OCI-LY7 (cell line): ENCODE measurements at regions not wholly inside any gene's neighbourhood (a gene's known extent, or its start where the extent isn't known, plus 50 kb on each side); places are given as distances from the start of the nearest gene placed in this dataset.

ENCODE experiments used
- BruUV-seq: library from RNA; stranded (reverse); fragments of 400-500 nt; replicated peaks from 2 replicates; lab custom pipeline; 2021; lab: Mats Ljungman, UMichigan
- CTCF ChIA-PET: fragments of 300-600 bp; sonication (Branson Sonifier 250); formaldehyde crosslinking; loops from one replicate; lab custom pipeline; 2022; ENCODE audit warnings: antibody characterized with exemption; ENCODE audit not compliant: unreplicated experiment; lab: Charles Lee
- POLR2A ChIA-PET: fragments of 300-600 bp; sonication (Branson Sonifier 250); formaldehyde crosslinking; loops from one replicate; lab custom pipeline; 2022; ENCODE audit warnings: antibody characterized with exemption; lab: Charles Lee
- DNase-seq: peaks from one replicate; pipeline ENCODE4 v3.0.0-alpha.2; 2015; ENCODE audit warnings: low spot score
- H2AFZ ChIP-seq: fragments of 200-600 bp; sonication (generic), shearing (Covaris generic); 2 replicates; pipeline ENCODE4 v1.6.1; 2014; ENCODE audit warnings: mild to moderate bottlenecking, antibody characterized with exemption, low read length, moderate library complexity
- H3K27ac ChIP-seq: fragments of 200-600 bp; sonication (generic); 2 replicates; pipeline ENCODE4 v1.5.1; 2014; ENCODE audit warnings: mixed run types, low read depth, mild to moderate bottlenecking, moderate library complexity, low read length, inconsistent platforms; ENCODE audit not compliant: poor library complexity, severe bottlenecking
- H3K36me3 ChIP-seq: fragments of 200-600 bp; sonication (generic); 2 replicates; pipeline ENCODE4 v1.6.1; 2014; ENCODE audit warnings: mild to moderate bottlenecking, antibody characterized with exemption, low read length, moderate library complexity, mixed read lengths; ENCODE audit not compliant: insufficient read depth
- H3K4me1 ChIP-seq: fragments of 200-600 bp; sonication (generic); 2 replicates; pipeline ENCODE4 v1.5.1; 2014; ENCODE audit warnings: mild to moderate bottlenecking, low read length; ENCODE audit not compliant: insufficient read depth, poor library complexity, severe bottlenecking
- H3K4me2 ChIP-seq: fragments of 200-600 bp; sonication (generic); 2 replicates; pipeline ENCODE4 v1.6.1; 2014; ENCODE audit warnings: mild to moderate bottlenecking, low read length
- H3K4me3 ChIP-seq: fragments of 200-600 bp; sonication (generic); 2 replicates; pipeline ENCODE4 v1.5.1; 2014; ENCODE audit warnings: mild to moderate bottlenecking, low read depth, low read length; ENCODE audit not compliant: poor library complexity, severe bottlenecking
- H3K79me2 ChIP-seq: fragments of 200-600 bp; sonication (generic); 2 replicates; pipeline ENCODE4 v1.6.1; 2016; ENCODE audit warnings: low read depth, mild to moderate bottlenecking, low read length, moderate library complexity, mixed read lengths; ENCODE audit not compliant: insufficient read depth
- H3K9me2 ChIP-seq: fragments of 200-600 bp; sonication (generic); 2 replicates; pipeline ENCODE4 v1.6.1; 2016; ENCODE audit warnings: mild to moderate bottlenecking, low read length, mixed read lengths; ENCODE audit not compliant: insufficient read depth
- H3K9me3 ChIP-seq: fragments of 200-600 bp; sonication (generic); 2 replicates; pipeline ENCODE4 v1.6.1; 2014; ENCODE audit warnings: mild to moderate bottlenecking, mixed run types, low read length, mixed read lengths
- H4K20me1 ChIP-seq: fragments of 200-600 bp; sonication (generic); 2 replicates; pipeline ENCODE4 v1.6.1; 2014; ENCODE audit warnings: mild to moderate bottlenecking, antibody characterized with exemption, low read length, moderate library complexity, mixed read lengths; ENCODE audit not compliant: insufficient read depth
- EZH2phosphoT487 ChIP-seq: fragments of 200-600 bp; sonication (generic); IDR thresholded peaks from 2 replicates; pipeline ENCODE4 v1.6.1; 2018; ENCODE audit warnings: low read depth, borderline replicate concordance, mild to moderate bottlenecking, mixed run types, antibody characterized with exemption, low read length, moderate library complexity, mixed read lengths
- intact Hi-C: fragments of 100-400 bp; cut with micrococcal nuclease; formaldehyde crosslinking; loops from one replicate; pipeline ENCODE4 v1.10.0; 2022; ENCODE audit not compliant: unreplicated experiment
- TF ChIP-seq, protein P1 (sequence below): fragments of 200-600 bp; sonication (generic); conservative IDR thresholded peaks from 2 replicates; pipeline ENCODE4 v1.5.1; 2014; ENCODE audit warnings: mild to moderate bottlenecking, antibody characterized with exemption, low read length, moderate library complexity, mixed read lengths

DNA sequence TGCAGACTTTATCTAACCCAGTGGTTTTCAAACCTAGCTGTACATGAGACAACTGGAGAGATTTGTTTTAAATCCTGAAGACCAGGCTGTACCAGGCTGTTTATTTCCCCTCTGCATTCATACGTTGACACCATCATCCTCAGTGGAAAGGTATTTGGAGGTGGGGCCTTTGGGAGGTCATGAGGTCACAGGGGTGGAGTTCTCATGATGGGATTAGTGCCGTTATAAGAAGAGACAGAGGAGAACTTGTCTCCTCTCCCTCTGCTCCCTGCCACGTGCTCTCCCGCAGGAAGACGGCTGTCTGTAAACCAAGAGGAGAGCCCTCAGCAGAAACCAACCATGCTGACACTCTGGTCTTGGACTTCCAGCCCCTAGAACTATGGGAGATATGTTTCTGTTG lies 165.4 kb downstream of the ADSS2 start:
- H3K27ac ChIP-seq = no peak overlapping the region
- no peak overlapping the region for H2AFZ ChIP-seq
- no peaks in the 10 kb centered on the region for H3K4me1 ChIP-seq
- ChIA-PET CTCF (no interaction called here), POLR2A (interaction anchor here (0.7 to 1.1 kb wide), 2 partner anchors 15 to 16 kb away, joined by 3 to 4 read pairs; no protein-coding TSS in a partner anchor)
- H3K9me2 ChIP-seq = no peaks in the 10 kb centered on the region
- H4K20me1 ChIP-seq = no peaks in the 10 kb centered on the region
- TF ChIP-seq, protein P1, sequence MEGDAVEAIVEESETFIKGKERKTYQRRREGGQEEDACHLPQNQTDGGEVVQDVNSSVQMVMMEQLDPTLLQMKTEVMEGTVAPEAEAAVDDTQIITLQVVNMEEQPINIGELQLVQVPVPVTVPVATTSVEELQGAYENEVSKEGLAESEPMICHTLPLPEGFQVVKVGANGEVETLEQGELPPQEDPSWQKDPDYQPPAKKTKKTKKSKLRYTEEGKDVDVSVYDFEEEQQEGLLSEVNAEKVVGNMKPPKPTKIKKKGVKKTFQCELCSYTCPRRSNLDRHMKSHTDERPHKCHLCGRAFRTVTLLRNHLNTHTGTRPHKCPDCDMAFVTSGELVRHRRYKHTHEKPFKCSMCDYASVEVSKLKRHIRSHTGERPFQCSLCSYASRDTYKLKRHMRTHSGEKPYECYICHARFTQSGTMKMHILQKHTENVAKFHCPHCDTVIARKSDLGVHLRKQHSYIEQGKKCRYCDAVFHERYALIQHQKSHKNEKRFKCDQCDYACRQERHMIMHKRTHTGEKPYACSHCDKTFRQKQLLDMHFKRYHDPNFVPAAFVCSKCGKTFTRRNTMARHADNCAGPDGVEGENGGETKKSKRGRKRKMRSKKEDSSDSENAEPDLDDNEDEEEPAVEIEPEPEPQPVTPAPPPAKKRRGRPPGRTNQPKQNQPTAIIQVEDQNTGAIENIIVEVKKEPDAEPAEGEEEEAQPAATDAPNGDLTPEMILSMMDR = no peak
- no peak for TF ChIP-seq EZH2phosphoT487
- no TSS peak for BruUV-seq
- intact Hi-C loops = no loop called here
- no peak overlapping the region for H3K4me3 ChIP-seq
- H3K36me3 ChIP-seq = no peaks in the 10 kb centered on the region
- no peak for DNase-seq
- no peaks in the 10 kb centered on the region for H3K79me2 ChIP-seq
- no peaks in the 10 kb centered on the region for H3K9me3 ChIP-seq
- no peak overlapping the region for H3K4me2 ChIP-seq

DNA sequence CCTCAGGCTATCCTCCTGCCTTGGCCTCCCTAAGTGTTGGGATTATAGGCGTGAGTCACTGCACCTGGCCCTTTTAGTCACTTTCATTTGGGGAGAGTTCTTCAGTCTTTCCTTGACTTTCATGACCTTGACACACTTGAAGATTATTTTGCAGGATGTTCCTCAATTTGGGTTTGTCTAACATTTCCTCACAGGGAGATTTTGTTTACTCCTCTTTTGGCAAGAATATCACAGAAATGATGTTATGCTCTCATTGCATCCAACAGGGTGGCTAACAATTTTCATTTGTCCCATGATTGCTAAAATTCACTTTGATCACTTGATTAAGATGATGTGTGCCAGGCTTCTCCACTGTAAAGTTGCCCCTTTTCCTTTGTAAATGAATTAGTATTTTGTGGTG lies 164.0 kb downstream of the ADSS2 start:
- Histone ChIP-seq H3K27ac (no peak overlapping the region), H3K9me3 (no peaks in the 10 kb centered on the region), H3K4me1 (no peaks in the 10 kb centered on the region), H3K36me3 (no peaks in the 10 kb centered on the region), H2AFZ (no peak overlapping the region), H4K20me1 (no peaks in the 10 kb centered on the region), H3K4me2 (no peak overlapping the region), H3K4me3 (no peak overlapping the region), H3K9me2 (no peaks in the 10 kb centered on the region), H3K79me2 (no peaks in the 10 kb centered on the region)
- BruUV-seq = no TSS peak
- no peak for DNase-seq
- TF ChIP-seq EZH2phosphoT487 = no peak
- TF ChIP-seq, protein P1 = no peak
- intact Hi-C loops = no loop called here
- ChIA-PET POLR2A (no interaction called here), CTCF (no interaction called here)

DNA sequence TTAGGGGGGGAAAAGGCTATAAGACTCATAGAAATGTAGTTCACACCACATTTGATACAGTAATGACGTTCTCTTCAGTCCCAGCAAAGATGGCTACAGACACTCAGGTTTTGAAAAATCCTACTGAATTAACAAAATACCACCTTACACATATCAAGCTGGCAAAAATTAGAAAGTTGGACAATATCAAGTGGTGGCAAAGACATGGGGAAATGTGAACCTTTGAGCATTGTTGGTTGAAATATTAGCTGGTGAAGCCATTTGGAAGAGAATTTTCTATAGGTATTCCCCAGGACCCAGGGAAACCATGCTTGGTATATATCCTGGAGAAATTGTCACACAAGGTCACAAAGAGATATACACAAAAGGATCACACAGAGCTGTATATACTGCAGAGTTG lies 163.0 kb downstream of the ADSS2 start:
- Histone ChIP-seq H3K4me2 (no peak overlapping the region), H3K4me1 (no peaks in the 10 kb centered on the region), H3K9me2 (no peaks in the 10 kb centered on the region), H4K20me1 (no peaks in the 10 kb centered on the region), H3K9me3 (no peaks in the 10 kb centered on the region), H2AFZ (no peak overlapping the region), H3K27ac (no peak overlapping the region), H3K36me3 (no peaks in the 10 kb centered on the region), H3K4me3 (no peak overlapping the region), H3K79me2 (no peaks in the 10 kb centered on the region)
- no TSS peak for BruUV-seq
- ChIA-PET POLR2A (no interaction called here), CTCF (no interaction called here)
- intact Hi-C loops = no loop called here
- no peak for DNase-seq
- TF ChIP-seq EZH2phosphoT487 = no peak
- TF ChIP-seq, protein P1 = no peak
